CD14-positive monocyte (primary cell): ENCODE measurements at regions not wholly inside any gene's neighbourhood (a gene's known extent, or its start where the extent isn't known, plus 50 kb on each side); places are given as distances from the start of the nearest gene placed in this dataset.
A peak's percentile ranks its signal among the peaks of the same experiment; 100 is the strongest.

Experiments
- DNase-seq, 3 donors: peaks; one replicate each; pipeline ENCODE4 v3.0.0-alpha.2; 2011 to 2022
- H2AFZ ChIP-seq: 2 replicates; pipeline ENCODE4 v1.6.0; 2012; ENCODE audit warnings: mild to moderate bottlenecking, low read depth, low read length, inconsistent platforms; ENCODE audit not compliant: insufficient read depth, poor library complexity, severe bottlenecking
- H3K27ac ChIP-seq, 2 donors: 1 replicate in 1 of 2; 2 replicates in 1 of 2; pipeline ENCODE4 v1.5.1; 2012 to 2013; ENCODE audit warnings: low read length in 2 of 2, control low read depth in 1 of 2, inconsistent platforms in 1 of 2, low read depth in 1 of 2, mild to moderate bottlenecking in 1 of 2
- H3K27me3 ChIP-seq, 2 donors: one replicate each; pipeline versions ENCODE4 v1.6.0 to v1.6.1; 2011 to 2013; ENCODE audit warnings: low read length in 2 of 2; ENCODE audit not compliant: control insufficient read depth in 2 of 2, insufficient read depth in 2 of 2
- H3K36me3 ChIP-seq, 2 donors: replicated peaks in 1 of 2; 1 replicate in 1 of 2; 2 replicates in 1 of 2; pipeline versions ENCODE4 v1.5.1 to v1.6.1; 2012 to 2013; ENCODE audit warnings: low read length in 2 of 2, control low read depth in 1 of 2, inconsistent platforms in 1 of 2, mild to moderate bottlenecking in 1 of 2; ENCODE audit not compliant: insufficient read depth in 2 of 2, control insufficient read depth in 1 of 2
- H3K4me1 ChIP-seq, 2 donors: 1 replicate in 1 of 2; 2 replicates in 1 of 2; pipeline versions ENCODE4 v1.5.1 to v1.6.1; 2012 to 2013; ENCODE audit warnings: low read length in 2 of 2, control low read depth in 1 of 2, inconsistent platforms in 1 of 2, mild to moderate bottlenecking in 1 of 2, moderate library complexity in 1 of 2; ENCODE audit not compliant: insufficient read depth in 2 of 2, control insufficient read depth in 1 of 2
- H3K4me2 ChIP-seq: replicated peaks from 2 replicates; pipeline ENCODE3; 2012; ENCODE audit warnings: low read length, moderate library complexity, mild to moderate bottlenecking; ENCODE audit not compliant: poor library complexity, severe bottlenecking; ENCODE audit errors: extremely low read depth
- H3K4me3 ChIP-seq, 3 experiments: fragments of 200-600 bp in 1 of 3; sonication (generic) in 1 of 3; replicated peaks in 1 of 3; 1 replicate in 2 of 3; 2 replicates in 1 of 3; pipeline ENCODE4 v1.5.1; 2011 to 2013; ENCODE audit warnings: low read length in 3 of 3, mild to moderate bottlenecking in 3 of 3, control low read depth in 2 of 3, low read depth in 2 of 3, inconsistent platforms in 1 of 3, moderate library complexity in 1 of 3
- H3K79me2 ChIP-seq: 2 replicates; pipeline ENCODE4 v1.6.0; 2012; ENCODE audit warnings: mild to moderate bottlenecking, control low read depth, inconsistent platforms, low read length, moderate library complexity; ENCODE audit not compliant: insufficient read depth
- H3K9ac ChIP-seq: 2 replicates; pipeline ENCODE4 v1.6.0; 2017; ENCODE audit warnings: low read length, mild to moderate bottlenecking; ENCODE audit not compliant: insufficient read depth, poor library complexity, severe bottlenecking
- H3K9me3 ChIP-seq, 2 donors: replicated peaks in 1 of 2; 1 replicate in 1 of 2; 2 replicates in 1 of 2; pipeline versions ENCODE4 v1.5.1 to v1.6.1; 2012 to 2013; ENCODE audit warnings: low read length in 2 of 2, control low read depth in 1 of 2; ENCODE audit not compliant: control insufficient read depth in 1 of 2, insufficient read depth in 1 of 2
- H4K20me1 ChIP-seq: 2 replicates; pipeline ENCODE4 v1.6.0; 2012; ENCODE audit warnings: mild to moderate bottlenecking, low read length, control low read depth, moderate library complexity; ENCODE audit not compliant: insufficient read depth
- H3K27ac Mint-ChIP-seq, 7 donors: one replicate each; pipeline ENCODE4 v1.8.0; 2020; ENCODE audit warnings: mild to moderate bottlenecking in 7 of 7, mixed read lengths in 7 of 7, moderate library complexity in 6 of 7, inconsistent platforms in 2 of 7
- H3K27me3 Mint-ChIP-seq, 3 donors: one replicate each; pipeline ENCODE4 v1.8.0; 2021 to 2022; ENCODE audit warnings: low read depth in 3 of 3, mild to moderate bottlenecking in 3 of 3, mixed read lengths in 3 of 3, moderate library complexity in 3 of 3, inconsistent platforms in 1 of 3
- H3K36me3 Mint-ChIP-seq, 2 donors: one replicate each; pipeline ENCODE4 v1.8.0; 2020; ENCODE audit warnings: mixed read lengths in 2 of 2, inconsistent platforms in 1 of 2, mild to moderate bottlenecking in 1 of 2
- H3K4me1 Mint-ChIP-seq: one replicate; pipeline ENCODE4 v1.8.0; 2020; ENCODE audit warnings: mild to moderate bottlenecking, mixed read lengths
- H3K4me3 Mint-ChIP-seq, 2 donors: one replicate each; pipeline ENCODE4 v1.8.0; 2020; ENCODE audit warnings: mild to moderate bottlenecking in 2 of 2, mixed read lengths in 2 of 2, moderate library complexity in 1 of 2
- H3K9me3 Mint-ChIP-seq, 7 donors: one replicate each; pipeline ENCODE4 v1.8.0; 2020 to 2022; ENCODE audit warnings: mixed read lengths in 7 of 7, mild to moderate bottlenecking in 6 of 7, moderate library complexity in 6 of 7, inconsistent platforms in 2 of 7
- WGBS: methylation state at CpG from one replicate; pipeline ENCODE4 v1.1.5; 2013; ENCODE audit warnings: missing lambda C conversion rate; ENCODE audit not compliant: insufficient coverage; 5-methylcytosine and 5-hydroxymethylcytosine counted together
- intact Hi-C, 2 donors: fragments of 100-400 bp; cut with micrococcal nuclease; formaldehyde crosslinking; loops; one replicate each; pipeline versions ENCODE4 v1.15.0 to v1.15.1; 2023
- TF ChIP-seq, protein P1 (sequence below): fragments of 200-600 bp; IDR thresholded peaks from one replicate; pipeline ENCODE4 v1.8.0; 2022; ENCODE audit warnings: antibody characterized with exemption, mild to moderate bottlenecking

- peaks cover 0 to 3% (median 0%) of the 10 kb centered on the region in 7 donors for H3K9me3 Mint-ChIP-seq
- Histone ChIP-seq H3K27ac (no peak overlapping the region), H3K27me3 (no peaks in the 10 kb centered on the region), H3K4me3 (no peak overlapping the region), H3K79me2 (no peaks in the 10 kb centered on the region), H3K36me3 (no peaks in the 10 kb centered on the region), H2AFZ (no peak overlapping the region), H3K4me1 (peaks cover 14 to 18% of the 10 kb centered on the region in 2 donors), H3K9me3 (no peaks in the 10 kb centered on the region), H4K20me1 (no peaks in the 10 kb centered on the region), H3K4me2 (no peak overlapping the region), H3K9ac (no peak overlapping the region)
- H3K27ac Mint-ChIP-seq = peak overlapping the region in 2 of 7 donors; percentile 21 to 26
- intact Hi-C loops = loop anchor here (5.0 to 10.0 kb wide), 3 partner anchors 37 to 185 kb away; no protein-coding TSS in a partner anchor
- 100% methylated on average over 2 of the region's 2 CpGs for WGBS
- no peak for DNase-seq
- no peak overlapping the region for H3K4me3 Mint-ChIP-seq
- peaks cover 22% of the 10 kb centered on the region for H3K4me1 Mint-ChIP-seq
- H3K36me3 Mint-ChIP-seq = peaks cover 0 to 6% of the 10 kb centered on the region in 2 donors
- TF ChIP-seq, protein P1, sequence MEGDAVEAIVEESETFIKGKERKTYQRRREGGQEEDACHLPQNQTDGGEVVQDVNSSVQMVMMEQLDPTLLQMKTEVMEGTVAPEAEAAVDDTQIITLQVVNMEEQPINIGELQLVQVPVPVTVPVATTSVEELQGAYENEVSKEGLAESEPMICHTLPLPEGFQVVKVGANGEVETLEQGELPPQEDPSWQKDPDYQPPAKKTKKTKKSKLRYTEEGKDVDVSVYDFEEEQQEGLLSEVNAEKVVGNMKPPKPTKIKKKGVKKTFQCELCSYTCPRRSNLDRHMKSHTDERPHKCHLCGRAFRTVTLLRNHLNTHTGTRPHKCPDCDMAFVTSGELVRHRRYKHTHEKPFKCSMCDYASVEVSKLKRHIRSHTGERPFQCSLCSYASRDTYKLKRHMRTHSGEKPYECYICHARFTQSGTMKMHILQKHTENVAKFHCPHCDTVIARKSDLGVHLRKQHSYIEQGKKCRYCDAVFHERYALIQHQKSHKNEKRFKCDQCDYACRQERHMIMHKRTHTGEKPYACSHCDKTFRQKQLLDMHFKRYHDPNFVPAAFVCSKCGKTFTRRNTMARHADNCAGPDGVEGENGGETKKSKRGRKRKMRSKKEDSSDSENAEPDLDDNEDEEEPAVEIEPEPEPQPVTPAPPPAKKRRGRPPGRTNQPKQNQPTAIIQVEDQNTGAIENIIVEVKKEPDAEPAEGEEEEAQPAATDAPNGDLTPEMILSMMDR = no peak
- H3K27me3 Mint-ChIP-seq = peaks cover 0 to 1% (median 0%) of the 10 kb centered on the region in 3 donors
These were observed 131.9 kb upstream of the SGK1 start for GRCh38 chr6:134449781-134450180.

- no peak overlapping the region for H3K9ac ChIP-seq
- peaks cover 0 to 1% (median 0%) of the 10 kb centered on the region in 3 donors for H3K27me3 Mint-ChIP-seq
- H3K9me3 ChIP-seq = no peaks in the 10 kb centered on the region
- no peaks in the 10 kb centered on the region for H3K79me2 ChIP-seq
- H3K4me3 Mint-ChIP-seq = no peak overlapping the region
- H4K20me1 ChIP-seq = no peaks in the 10 kb centered on the region
- no peaks in the 10 kb centered on the region for H3K27me3 ChIP-seq
- H3K27ac Mint-ChIP-seq = peak overlapping the region; percentile 86 to 99 (median 97)
- peaks cover 0 to 6% of the 10 kb centered on the region in 2 donors for H3K36me3 Mint-ChIP-seq
- TF ChIP-seq, protein P1 = no peak
- H3K4me3 ChIP-seq = no peak overlapping the region
- H3K9me3 Mint-ChIP-seq = peaks cover 0 to 3% (median 0%) of the 10 kb centered on the region in 7 donors
- DNase-seq = no peak
- H3K4me2 ChIP-seq = no peak overlapping the region
- H3K27ac ChIP-seq = no peak overlapping the region
- H3K4me1 ChIP-seq = peaks cover 14 to 18% of the 10 kb centered on the region in 2 donors
- intact Hi-C loops = loop anchor here (5.0 to 10.0 kb wide), 2 partner anchors 37 to 186 kb away; no protein-coding TSS in a partner anchor
- H3K36me3 ChIP-seq = no peaks in the 10 kb centered on the region
- H3K4me1 Mint-ChIP-seq = peaks cover 22% of the 10 kb centered on the region
- WGBS = 100% methylated on average over 1 of the region's 1 CpG
- H2AFZ ChIP-seq = no peak overlapping the region
These were observed 131.1 kb upstream of the SGK1 start for GRCh38 chr6:134449004-134449403.
